Immature natural killer cell (primary cell): ENCODE measurements at regions not wholly inside any gene's neighbourhood (a gene's known extent, or its start where the extent isn't known, plus 50 kb on each side); places are given as distances from the start of the nearest gene placed in this dataset.

Source experiments
- DNase-seq, 3 donors: peaks; one replicate each; pipeline ENCODE4 v3.0.0; 2022; ENCODE audit warnings: mixed read lengths in 1 of 3
- H3K27ac Mint-ChIP-seq, 6 donors: one replicate each; pipeline ENCODE4 v1.8.0; 2020; ENCODE audit warnings: mixed read lengths in 6 of 6, mild to moderate bottlenecking in 5 of 6, inconsistent platforms in 4 of 6, moderate library complexity in 3 of 6
- H3K27me3 Mint-ChIP-seq, 3 donors: one replicate each; pipeline ENCODE4 v1.8.0; 2020 to 2021; ENCODE audit warnings: low read depth in 3 of 3, mild to moderate bottlenecking in 3 of 3, mixed read lengths in 3 of 3, moderate library complexity in 3 of 3, inconsistent platforms in 1 of 3
- H3K36me3 Mint-ChIP-seq, 3 donors: one replicate each; pipeline ENCODE4 v1.8.0; 2020; ENCODE audit warnings: mixed read lengths in 3 of 3, inconsistent platforms in 2 of 3, mild to moderate bottlenecking in 2 of 3
- H3K4me1 Mint-ChIP-seq, 2 donors: one replicate each; pipeline ENCODE4 v1.8.0; 2020; ENCODE audit warnings: inconsistent platforms in 2 of 2, mild to moderate bottlenecking in 2 of 2, mixed read lengths in 2 of 2, moderate library complexity in 1 of 2
- H3K4me3 Mint-ChIP-seq, 5 donors: one replicate each; pipeline ENCODE4 v1.8.0; 2020; ENCODE audit warnings: mild to moderate bottlenecking in 5 of 5, mixed read lengths in 5 of 5, inconsistent platforms in 3 of 5, moderate library complexity in 3 of 5
- H3K9me3 Mint-ChIP-seq, 6 donors: one replicate each; pipeline ENCODE4 v1.8.0; 2020; ENCODE audit warnings: mild to moderate bottlenecking in 6 of 6, mixed read lengths in 6 of 6, inconsistent platforms in 4 of 6, moderate library complexity in 3 of 6

- Mint-ChIP-seq H3K4me3 (no peak overlapping the region), H3K27ac (no peak overlapping the region), H3K36me3 (no peaks in the 10 kb centered on the region), H3K27me3 (peaks cover 0 to 2% (median 1%) of the 10 kb centered on the region in 3 donors), H3K4me1 (no peaks in the 10 kb centered on the region), H3K9me3 (peaks cover 5 to 46% (median 20%) of the 10 kb centered on the region in 6 donors)
- no peak for DNase-seq
Observed at GRCh38 chr7:119515214-119515613, 757.8 kb upstream of the KCND2 start.

- H3K36me3 Mint-ChIP-seq: no peaks in the 10 kb centered on the region
- H3K27me3 Mint-ChIP-seq: peaks cover 0 to 2% (median 1%) of the 10 kb centered on the region in 3 donors
- no peak for DNase-seq
- H3K4me1 Mint-ChIP-seq: no peaks in the 10 kb centered on the region
- peaks cover 5 to 39% (median 19%) of the 10 kb centered on the region in 6 donors for H3K9me3 Mint-ChIP-seq
- no peak overlapping the region for H3K4me3 Mint-ChIP-seq
- no peak overlapping the region for H3K27ac Mint-ChIP-seq
Observed at GRCh38 chr7:119515962-119516361, 757.0 kb upstream of the KCND2 start.

- H3K9me3 Mint-ChIP-seq: peaks cover 10 to 45% (median 32%) of the 10 kb centered on the region in 6 donors
- no peak overlapping the region for H3K4me3 Mint-ChIP-seq
- DNase-seq: no peak
- H3K36me3 Mint-ChIP-seq: peaks cover 0 to 3% (median 0%) of the 10 kb centered on the region in 3 donors
- no peaks in the 10 kb centered on the region for H3K4me1 Mint-ChIP-seq
- H3K27ac Mint-ChIP-seq: no peak overlapping the region
- no peaks in the 10 kb centered on the region for H3K27me3 Mint-ChIP-seq
Observed at GRCh38 chr7:119522263-119522662, 750.7 kb upstream of the KCND2 start.

GRCh38 chr7:119522698-119523097 lies 750.3 kb upstream of the KCND2 start:
- no peaks in the 10 kb centered on the region for H3K27me3 Mint-ChIP-seq
- no peak overlapping the region for H3K4me3 Mint-ChIP-seq
- no peaks in the 10 kb centered on the region for H3K4me1 Mint-ChIP-seq
- DNase-seq: no peak
- H3K36me3 Mint-ChIP-seq: peaks cover 0 to 3% (median 0%) of the 10 kb centered on the region in 3 donors
- peaks cover 8 to 45% (median 33%) of the 10 kb centered on the region in 6 donors for H3K9me3 Mint-ChIP-seq
- H3K27ac Mint-ChIP-seq: no peak overlapping the region

GRCh38 chr7:119545118-119545517 lies 727.9 kb upstream of the KCND2 start:
- no peaks in the 10 kb centered on the region for H3K36me3 Mint-ChIP-seq
- no peak for DNase-seq
- no peak overlapping the region for H3K27ac Mint-ChIP-seq
- peaks cover 4 to 39% (median 13%) of the 10 kb centered on the region in 6 donors for H3K9me3 Mint-ChIP-seq
- no peak overlapping the region for H3K4me3 Mint-ChIP-seq
- no peaks in the 10 kb centered on the region for H3K27me3 Mint-ChIP-seq
- no peaks in the 10 kb centered on the region for H3K4me1 Mint-ChIP-seq

- Mint-ChIP-seq H3K4me3 (no peak overlapping the region), H3K27ac (no peak overlapping the region), H3K4me1 (no peaks in the 10 kb centered on the region), H3K9me3 (peaks cover 9 to 42% (median 22%) of the 10 kb centered on the region in 6 donors), H3K27me3 (no peaks in the 10 kb centered on the region), H3K36me3 (peaks cover 0 to 3% (median 0%) of the 10 kb centered on the region in 3 donors)
- no peak for DNase-seq
Observed at GRCh38 chr7:119555788-119556187, 717.2 kb upstream of the KCND2 start.

- no peaks in the 10 kb centered on the region for H3K27me3 Mint-ChIP-seq
- no peak overlapping the region for H3K4me3 Mint-ChIP-seq
- H3K36me3 Mint-ChIP-seq: peaks cover 0 to 3% (median 0%) of the 10 kb centered on the region in 3 donors
- H3K27ac Mint-ChIP-seq: no peak overlapping the region
- no peaks in the 10 kb centered on the region for H3K4me1 Mint-ChIP-seq
- no peak for DNase-seq
- peaks cover 8 to 36% (median 18%) of the 10 kb centered on the region in 6 donors for H3K9me3 Mint-ChIP-seq
Observed at GRCh38 chr7:119556436-119556835, 716.5 kb upstream of the KCND2 start.

GRCh38 chr7:119561751-119562150 lies 711.2 kb upstream of the KCND2 start:
- no peaks in the 10 kb centered on the region for H3K4me1 Mint-ChIP-seq
- H3K27me3 Mint-ChIP-seq: no peaks in the 10 kb centered on the region
- H3K4me3 Mint-ChIP-seq: no peak overlapping the region
- H3K9me3 Mint-ChIP-seq: peaks cover 14 to 40% (median 21%) of the 10 kb centered on the region in 6 donors
- peaks cover 0 to 3% (median 0%) of the 10 kb centered on the region in 3 donors for H3K36me3 Mint-ChIP-seq
- no peak for DNase-seq
- H3K27ac Mint-ChIP-seq: no peak overlapping the region

- no peaks in the 10 kb centered on the region for H3K27me3 Mint-ChIP-seq
Observed at GRCh38 chr7:119562839-119563238, 710.1 kb upstream of the KCND2 start.

GRCh38 chr7:119571666-119572065 lies 701.3 kb upstream of the KCND2 start:
- Mint-ChIP-seq H3K27ac (no peak overlapping the region), H3K27me3 (peaks cover 0 to 1% (median 0%) of the 10 kb centered on the region in 3 donors), H3K36me3 (no peaks in the 10 kb centered on the region), H3K4me1 (no peaks in the 10 kb centered on the region), H3K4me3 (no peak overlapping the region), H3K9me3 (peaks cover 10 to 37% (median 21%) of the 10 kb centered on the region in 6 donors)
- DNase-seq: no peak

More at GRCh38 chr7:119562839-119563238, 710.1 kb upstream of the KCND2 start:
- Mint-ChIP-seq H3K4me1 (no peaks in the 10 kb centered on the region), H3K9me3 (peaks cover 16 to 37% (median 21%) of the 10 kb centered on the region in 6 donors), H3K4me3 (no peak overlapping the region), H3K27ac (no peak overlapping the region), H3K36me3 (peaks cover 0 to 3% (median 0%) of the 10 kb centered on the region in 3 donors)
- no peak for DNase-seq

GRCh38 chr7:119572132-119572531 lies 700.8 kb upstream of the KCND2 start:
- Mint-ChIP-seq H3K4me3 (no peak overlapping the region), H3K4me1 (no peaks in the 10 kb centered on the region), H3K27ac (no peak overlapping the region), H3K36me3 (peaks cover 0 to 1% (median 0%) of the 10 kb centered on the region in 3 donors), H3K27me3 (peaks cover 0 to 1% (median 0%) of the 10 kb centered on the region in 3 donors), H3K9me3 (peaks cover 10 to 38% (median 22%) of the 10 kb centered on the region in 6 donors)
- no peak for DNase-seq

GRCh38 chr7:119572541-119572940 lies 700.4 kb upstream of the KCND2 start:
- peaks cover 0 to 3% (median 0%) of the 10 kb centered on the region in 3 donors for H3K36me3 Mint-ChIP-seq
- no peak overlapping the region for H3K27ac Mint-ChIP-seq
- DNase-seq: no peak
- H3K4me3 Mint-ChIP-seq: no peak overlapping the region
- H3K4me1 Mint-ChIP-seq: no peaks in the 10 kb centered on the region
- peaks cover 10 to 40% (median 22%) of the 10 kb centered on the region in 6 donors for H3K9me3 Mint-ChIP-seq
- peaks cover 0 to 1% (median 0%) of the 10 kb centered on the region in 3 donors for H3K27me3 Mint-ChIP-seq

GRCh38 chr7:119578116-119578515 lies 694.9 kb upstream of the KCND2 start:
- peaks cover 0 to 2% (median 0%) of the 10 kb centered on the region in 3 donors for H3K27me3 Mint-ChIP-seq
- H3K27ac Mint-ChIP-seq: no peak overlapping the region
- H3K36me3 Mint-ChIP-seq: peaks cover 0 to 3% (median 0%) of the 10 kb centered on the region in 3 donors
- H3K4me1 Mint-ChIP-seq: no peaks in the 10 kb centered on the region
- peaks cover 10 to 31% (median 16%) of the 10 kb centered on the region in 6 donors for H3K9me3 Mint-ChIP-seq
- DNase-seq: no peak
- H3K4me3 Mint-ChIP-seq: no peak overlapping the region

- H3K27me3 Mint-ChIP-seq: no peaks in the 10 kb centered on the region
- peaks cover 3 to 37% (median 11%) of the 10 kb centered on the region in 6 donors for H3K9me3 Mint-ChIP-seq
Observed at GRCh38 chr7:119594956-119595355, 678.0 kb upstream of the KCND2 start.

GRCh38 chr7:119596651-119597050 lies 676.3 kb upstream of the KCND2 start:
- H3K36me3 Mint-ChIP-seq: no peaks in the 10 kb centered on the region
- no peak overlapping the region for H3K27ac Mint-ChIP-seq
- DNase-seq: no peak
- H3K27me3 Mint-ChIP-seq: no peaks in the 10 kb centered on the region
- H3K4me1 Mint-ChIP-seq: no peaks in the 10 kb centered on the region
- H3K9me3 Mint-ChIP-seq: peaks cover 6 to 44% (median 22%) of the 10 kb centered on the region in 6 donors
- no peak overlapping the region for H3K4me3 Mint-ChIP-seq

More at GRCh38 chr7:119594956-119595355, 678.0 kb upstream of the KCND2 start:
- Mint-ChIP-seq H3K36me3 (no peaks in the 10 kb centered on the region), H3K27ac (no peak overlapping the region), H3K4me3 (no peak overlapping the region), H3K4me1 (no peaks in the 10 kb centered on the region)
- no peak for DNase-seq
